Mesenchymal stem cell (in vitro differentiated cells and primary cell): ENCODE measurements at regions not wholly inside any gene's neighbourhood (a gene's known extent, or its start where the extent isn't known, plus 50 kb on each side); places are given as distances from the start of the nearest gene placed in this dataset.

Experiments used
- DNase-seq: peaks from one replicate; pipeline ENCODE4 v3.0.0-alpha.2; 2013
- H2AFZ ChIP-seq: one replicate; pipeline ENCODE4 v1.6.1; 2013; ENCODE audit warnings: low read depth, mild to moderate bottlenecking, control low read depth, inconsistent platforms, low read length, moderate library complexity
- H2AK5ac ChIP-seq: 2 replicates; pipeline ENCODE4 v1.6.1; 2013; ENCODE audit warnings: low read length, moderate library complexity, mild to moderate bottlenecking, inconsistent platforms; ENCODE audit not compliant: severe bottlenecking
- H2BK120ac ChIP-seq: one replicate; pipeline ENCODE4 v1.6.1; 2013; ENCODE audit warnings: low read depth, mild to moderate bottlenecking, inconsistent platforms, low read length, moderate library complexity
- H2BK12ac ChIP-seq, 2 experiments: one replicate each; pipeline ENCODE4 v1.6.1; 2013; ENCODE audit warnings: inconsistent platforms in 2 of 2, low read length in 2 of 2, mild to moderate bottlenecking in 2 of 2, moderate library complexity in 2 of 2, control low read depth in 1 of 2
- H2BK15ac ChIP-seq: one replicate; pipeline ENCODE4 v1.6.1; 2013; ENCODE audit warnings: mild to moderate bottlenecking, low read depth, inconsistent platforms; ENCODE audit not compliant: poor library complexity, severe bottlenecking
- H2BK5ac ChIP-seq: 2 replicates; pipeline ENCODE4 v1.6.1; 2013; ENCODE audit warnings: low read depth, mild to moderate bottlenecking, low read length, control low read depth, inconsistent platforms; ENCODE audit not compliant: poor library complexity, severe bottlenecking
- H3K14ac ChIP-seq, 2 experiments: one replicate each; pipeline ENCODE4 v1.6.1; 2013; ENCODE audit warnings: inconsistent platforms in 2 of 2, low read length in 2 of 2, control low read depth in 1 of 2, mild to moderate bottlenecking in 1 of 2, moderate library complexity in 1 of 2
- H3K18ac ChIP-seq, 2 experiments: one replicate each; pipeline ENCODE4 v1.6.1; 2013; ENCODE audit warnings: inconsistent platforms in 2 of 2, low read length in 2 of 2, control low read depth in 1 of 2, low read depth in 1 of 2, mild to moderate bottlenecking in 1 of 2
- H3K23ac ChIP-seq, 2 experiments: one replicate each; pipeline ENCODE4 v1.6.1; 2013; ENCODE audit warnings: inconsistent platforms in 2 of 2, low read length in 2 of 2, mild to moderate bottlenecking in 2 of 2, moderate library complexity in 2 of 2, control low read depth in 1 of 2
- H3K27ac ChIP-seq: 2 replicates; pipeline ENCODE4 v1.5.1; 2013; ENCODE audit warnings: mild to moderate bottlenecking, moderate library complexity, low read length, control low read depth, inconsistent platforms; ENCODE audit not compliant: poor library complexity, severe bottlenecking
- H3K27me3 ChIP-seq, 2 experiments: 2 replicates each; pipeline versions ENCODE4 v1.6.1 to v1.7.0; 2013; ENCODE audit warnings: low read length in 2 of 2, mild to moderate bottlenecking in 2 of 2, moderate library complexity in 2 of 2, control low read depth in 1 of 2, inconsistent platforms in 1 of 2; ENCODE audit not compliant: control insufficient read depth in 1 of 2, insufficient read depth in 1 of 2
- H3K36me3 ChIP-seq, 2 experiments: 2 replicates each; pipeline versions ENCODE4 v1.6.1 to v1.7.0; 2013; ENCODE audit warnings: low read length in 2 of 2, control low read depth in 1 of 2, inconsistent platforms in 1 of 2, low read depth in 1 of 2, mild to moderate bottlenecking in 1 of 2; ENCODE audit not compliant: insufficient read depth in 2 of 2, control insufficient read depth in 1 of 2
- H3K4ac ChIP-seq, 2 experiments: one replicate each; pipeline ENCODE4 v1.6.1; 2013; ENCODE audit warnings: inconsistent platforms in 2 of 2, low read length in 2 of 2, mild to moderate bottlenecking in 2 of 2, moderate library complexity in 2 of 2, control low read depth in 1 of 2, low read depth in 1 of 2
- H3K4me1 ChIP-seq: 2 replicates; pipeline ENCODE4 v1.6.1; 2013; ENCODE audit warnings: low read depth, low read length, control low read depth; ENCODE audit not compliant: control insufficient read depth, insufficient read depth
- H3K4me2 ChIP-seq: 2 replicates; pipeline ENCODE4 v1.6.1; 2013; ENCODE audit warnings: low read length, mild to moderate bottlenecking, inconsistent platforms; ENCODE audit not compliant: poor library complexity, severe bottlenecking
- H3K4me3 ChIP-seq, 2 experiments: 2 replicates each; pipeline versions ENCODE4 v1.5.1 to v1.7.0; 2013; ENCODE audit warnings: low read length in 2 of 2, mild to moderate bottlenecking in 2 of 2, control low read depth in 1 of 2, low read depth in 1 of 2; ENCODE audit not compliant: insufficient read depth in 1 of 2
- H3K79me1 ChIP-seq: replicated peaks from 2 replicates; pipeline ENCODE4 v1.6.1; 2013; ENCODE audit warnings: mild to moderate bottlenecking, control low read depth, low read length, inconsistent platforms; ENCODE audit not compliant: poor library complexity, severe bottlenecking
- H3K9ac ChIP-seq: 2 replicates; pipeline ENCODE4 v1.7.0; 2013; ENCODE audit warnings: mild to moderate bottlenecking, low read length, moderate library complexity
- H3K9me3 ChIP-seq: 2 replicates; pipeline ENCODE4 v1.7.0; 2013; ENCODE audit warnings: mild to moderate bottlenecking, low read length; ENCODE audit not compliant: control insufficient read depth
- H4K8ac ChIP-seq: one replicate; pipeline ENCODE4 v1.6.1; 2013; ENCODE audit warnings: inconsistent platforms, mild to moderate bottlenecking, low read length, moderate library complexity
- H4K91ac ChIP-seq: one replicate; pipeline ENCODE4 v1.6.1; 2013; ENCODE audit warnings: mild to moderate bottlenecking, low read length, inconsistent platforms
- WGBS: methylation state at CpG from one replicate; pipeline ENCODE4 v1.1.7; 2013; ENCODE audit warnings: mixed read lengths; 5-methylcytosine and 5-hydroxymethylcytosine counted together

DNA sequence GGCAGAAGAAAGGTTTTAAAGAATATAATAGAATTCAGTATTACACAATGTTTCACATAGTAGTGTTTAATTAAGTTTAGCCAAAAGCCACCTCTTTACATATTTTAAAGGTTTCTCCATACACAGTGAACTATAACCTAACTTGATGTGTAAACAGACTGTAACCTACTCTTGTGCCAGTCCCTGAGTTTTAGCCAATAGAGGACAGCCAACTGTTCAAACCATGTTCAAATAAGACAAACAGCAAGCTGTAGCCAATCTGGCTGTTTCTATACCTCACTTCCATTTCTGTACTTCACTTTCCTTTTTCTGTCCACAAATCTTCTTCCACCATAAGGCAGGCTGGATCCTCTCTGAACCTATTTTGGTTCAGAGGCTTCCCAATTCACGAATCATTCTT, 65.2 kb downstream of the TEX13C start:
- Histone ChIP-seq H4K8ac (no peak overlapping the region), H3K9me3 (peaks cover 3% of the 10 kb centered on the region), H2BK5ac (no peak overlapping the region), H3K4me2 (no peak overlapping the region), H3K36me3 (no peaks in the 10 kb centered on the region), H2BK120ac (no peak overlapping the region), H2AK5ac (no peak overlapping the region), H4K91ac (no peak overlapping the region), H2BK12ac (no peak overlapping the region), H3K4me3 (no peak overlapping the region), H3K4ac (no peak overlapping the region), H2AFZ (no peak overlapping the region), H3K14ac (no peak overlapping the region), H3K4me1 (no peaks in the 10 kb centered on the region), H3K27ac (no peak overlapping the region), H3K27me3 (no peaks in the 10 kb centered on the region), H3K79me1 (no peaks in the 10 kb centered on the region), H3K23ac (no peak overlapping the region), H3K9ac (no peak overlapping the region), H2BK15ac (no peak overlapping the region), H3K18ac (no peak overlapping the region)
- no CpG with 5 or more reads among the region's 1 CpG for WGBS
- DNase-seq: no peak

DNA sequence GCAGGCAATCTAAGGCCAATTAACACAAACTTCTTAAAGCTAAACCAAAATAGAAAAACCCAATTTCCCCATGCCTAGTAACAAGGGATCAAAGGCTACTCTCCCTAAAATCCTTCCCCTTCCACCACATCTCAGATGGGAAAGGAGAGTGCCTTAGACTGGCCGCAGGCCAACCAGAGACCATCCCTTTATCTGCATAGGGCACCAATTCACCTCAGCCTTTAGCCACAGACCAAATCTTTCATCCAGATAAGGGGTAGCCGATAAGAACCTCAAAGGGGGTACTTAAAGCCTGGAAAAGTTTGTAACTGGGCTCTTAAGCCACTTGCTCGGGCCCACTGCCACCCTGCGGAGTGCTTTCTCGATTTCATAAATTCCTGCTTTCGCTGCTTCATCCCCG, 68.3 kb downstream of the TEX13C start:
- no peak overlapping the region for H3K18ac ChIP-seq
- no peak overlapping the region for H2BK5ac ChIP-seq
- no peaks in the 10 kb centered on the region for H3K27me3 ChIP-seq
- no peak overlapping the region for H2AFZ ChIP-seq
- no peaks in the 10 kb centered on the region for H3K9me3 ChIP-seq
- H3K4ac ChIP-seq: no peak overlapping the region
- H4K8ac ChIP-seq: no peak overlapping the region
- no peak overlapping the region for H3K9ac ChIP-seq
- H2AK5ac ChIP-seq: no peak overlapping the region
- H2BK12ac ChIP-seq: no peak overlapping the region
- no peak overlapping the region for H4K91ac ChIP-seq
- H3K79me1 ChIP-seq: no peaks in the 10 kb centered on the region
- no peaks in the 10 kb centered on the region for H3K4me1 ChIP-seq
- H2BK15ac ChIP-seq: no peak overlapping the region
- no peak overlapping the region for H2BK120ac ChIP-seq
- no peak overlapping the region for H3K14ac ChIP-seq
- H3K4me2 ChIP-seq: no peak overlapping the region
- H3K27ac ChIP-seq: no peak overlapping the region
- DNase-seq: no peak
- H3K23ac ChIP-seq: no peak overlapping the region
- H3K36me3 ChIP-seq: no peaks in the 10 kb centered on the region
- WGBS: 9% methylated on average over 3 of the region's 7 CpGs
- no peak overlapping the region for H3K4me3 ChIP-seq

DNA sequence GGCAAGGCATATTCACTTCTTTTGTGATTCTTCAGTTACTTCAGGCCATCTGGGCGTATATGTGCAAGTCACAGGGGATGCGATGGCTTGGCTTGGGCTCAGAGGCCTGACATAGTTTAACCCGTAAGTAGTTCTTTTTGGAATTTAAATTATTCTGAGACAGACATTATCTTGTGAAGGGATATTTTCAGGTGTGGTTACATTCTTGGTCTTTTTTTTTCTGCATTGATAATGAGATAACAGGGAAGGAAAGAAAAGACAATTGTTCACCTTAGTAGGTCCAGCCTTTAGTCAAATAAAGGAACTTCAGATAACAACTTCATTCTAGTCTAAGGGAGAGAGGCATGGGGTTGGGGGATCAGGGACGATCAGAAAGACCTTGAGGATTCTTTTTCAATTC, 74.8 kb downstream of the TEX13C start:
- Histone ChIP-seq H3K4me1 (no peaks in the 10 kb centered on the region), H3K4me3 (no peak overlapping the region), H2BK12ac (no peak overlapping the region), H2BK5ac (no peak overlapping the region), H3K27me3 (no peaks in the 10 kb centered on the region), H2BK120ac (no peak overlapping the region), H3K4ac (no peak overlapping the region), H4K91ac (no peak overlapping the region), H4K8ac (no peak overlapping the region), H2BK15ac (no peak overlapping the region), H3K23ac (no peak overlapping the region), H3K79me1 (no peaks in the 10 kb centered on the region), H3K4me2 (no peak overlapping the region), H3K14ac (no peak overlapping the region), H3K36me3 (no peaks in the 10 kb centered on the region), H2AK5ac (no peak overlapping the region), H3K18ac (no peak overlapping the region), H2AFZ (no peak overlapping the region), H3K9ac (no peak overlapping the region), H3K9me3 (no peaks in the 10 kb centered on the region), H3K27ac (no peak overlapping the region)
- no peak for DNase-seq
- WGBS: 53% methylated on average over 3 of the region's 4 CpGs

DNA sequence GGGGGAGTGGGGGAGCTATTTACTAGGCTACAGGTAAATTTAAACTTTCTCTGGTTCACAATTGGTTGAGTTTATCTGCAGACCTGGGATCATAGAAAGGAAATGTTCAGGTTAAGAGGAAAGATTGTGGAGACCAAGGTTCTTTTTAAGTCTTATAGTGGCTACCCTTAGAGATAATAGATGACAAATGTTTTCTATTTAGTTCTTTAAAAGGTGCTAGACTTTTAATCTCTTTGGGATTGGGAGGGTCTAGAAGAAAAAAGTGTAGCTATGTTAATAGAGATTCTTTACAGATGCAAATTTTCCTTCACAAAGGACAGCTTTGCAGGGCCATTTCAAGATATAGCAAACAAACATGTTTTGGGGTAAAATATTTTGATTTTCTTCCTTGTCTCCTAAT, 76.0 kb downstream of the TEX13C start:
- no peak overlapping the region for H2BK15ac ChIP-seq
- H3K9ac ChIP-seq: no peak overlapping the region
- no peak overlapping the region for H3K4me2 ChIP-seq
- no peaks in the 10 kb centered on the region for H3K4me1 ChIP-seq
- H3K36me3 ChIP-seq: no peaks in the 10 kb centered on the region
- H4K91ac ChIP-seq: no peak overlapping the region
- no peak for DNase-seq
- H3K27me3 ChIP-seq: no peaks in the 10 kb centered on the region
- H2BK120ac ChIP-seq: no peak overlapping the region
- H2AK5ac ChIP-seq: no peak overlapping the region
- H3K23ac ChIP-seq: no peak overlapping the region
- no peaks in the 10 kb centered on the region for H3K9me3 ChIP-seq
- no peak overlapping the region for H3K14ac ChIP-seq
- H3K4ac ChIP-seq: no peak overlapping the region
- no peaks in the 10 kb centered on the region for H3K79me1 ChIP-seq
- no peak overlapping the region for H3K27ac ChIP-seq
- no peak overlapping the region for H2AFZ ChIP-seq
- no peak overlapping the region for H2BK12ac ChIP-seq
- no peak overlapping the region for H3K4me3 ChIP-seq
- no peak overlapping the region for H4K8ac ChIP-seq
- H2BK5ac ChIP-seq: no peak overlapping the region
- no peak overlapping the region for H3K18ac ChIP-seq
